ENCODE measurements at regions not wholly inside any gene's neighbourhood (a gene's known extent, or its start where the extent isn't known, plus 50 kb on each side); places are given as distances from the start of the nearest gene placed in this dataset.
A peak's percentile ranks its signal among the peaks of the same experiment; 100 is the strongest.

- Histone ChIP-seq H2AK9ac (replicated peaks; ENCODE audit: low read depth, low read length, poor library complexity) (no peak overlapping the region), H2BK5ac (ENCODE audit: low read depth, low read length, poor library complexity, severe bottlenecking) (no peak overlapping the region), H3K56ac (ENCODE audit: extremely low read depth, insufficient read depth, low read length) (no peak overlapping the region), H4K5ac (ENCODE audit: low read depth, low read length) (no peak overlapping the region), H3K27ac (ENCODE audit: insufficient read depth, low read length) (no peak overlapping the region), H4K91ac (ENCODE audit: insufficient read depth, low read depth, low read length) (no peak overlapping the region), H3K9me1 (ENCODE audit: insufficient read depth, low read length) (no peaks in the 10 kb centered on the region), H2AFZ (replicated peaks; ENCODE audit: low read length, poor library complexity) (peak overlapping the region; percentile 33), H3K4me1 (ENCODE audit: control insufficient read depth, insufficient read depth, low read length) (peaks cover 3% of the 10 kb centered on the region; the same call in 1 of the 2 replicates), H3K4ac (ENCODE audit: low read depth, low read length) (no peak overlapping the region), H4K20me1 (ENCODE audit: insufficient read depth, low read length) (no peaks in the 10 kb centered on the region), H3K18ac (ENCODE audit: low read depth, low read length) (no peak overlapping the region), H2AK5ac (ENCODE audit: low read depth, low read length) (no peak overlapping the region), H3K23ac (ENCODE audit: low read depth, low read length) (no peak overlapping the region), H3K9me3 (ENCODE audit: control insufficient read depth, insufficient read depth, low read length) (no peaks in the 10 kb centered on the region), H3K4me3 (ENCODE audit: insufficient read depth, low read depth, low read length) (no peak overlapping the region), H2BK120ac (ENCODE audit: low read depth, low read length) (no peak overlapping the region), H3K79me1 (ENCODE audit: low read depth in 1 of 2, low read length in 2 of 2) (no peaks in the 10 kb centered on the region), H3K4me2 (ENCODE audit: low read depth, low read length) (no peak overlapping the region), H4K8ac (ENCODE audit: low read depth in 2 of 2, low read length in 2 of 2) (no peak overlapping the region), H2BK15ac (ENCODE audit: low read depth, low read length) (no peak overlapping the region), H3K14ac (replicated peaks; ENCODE audit: low read depth, low read length) (no peak overlapping the region; the same call in 1 of the 2 replicates), H3K36me3 (ENCODE audit: control insufficient read depth, insufficient read depth, low read length) (no peaks in the 10 kb centered on the region), H2BK20ac (ENCODE audit: low read depth, low read length) (no peak overlapping the region), H3K27me3 (ENCODE audit: control insufficient read depth, insufficient read depth, low read length) (peaks cover 36% of the 10 kb centered on the region), H3K9ac (ENCODE audit: low read depth, low read length) (no peak overlapping the region)
- POLR2A ChIA-PET (ENCODE audit: unreplicated experiment), result no interaction called here
- intact Hi-C loops (cut with micrococcal nuclease), result no loop called here
- dilution Hi-C loops (cut with HindIII; ENCODE audit: low sequenced_read_pairs, unreplicated experiment), result no loop called here
- 9% methylated on average over 13 of the region's 28 CpGs; no CpG with 5 or more reads in 1 of the 2 experiments for WGBS, 2 experiments (ENCODE audit: extremely low coverage in 2 of 2, insufficient read length in 1 of 2)
- BruUV-seq (replicated peaks), result no TSS peak
- CTCF ChIA-PET, result no interaction called here
- ATAC-seq (ENCODE audit: low read depth) (no peak), DNase-seq (no peak)
- TF ChIP-seq RAD21 (IDR thresholded peaks at IDR 0.05; ENCODE audit: low read length) (no peak), NFE2L2 (IDR thresholded peaks at IDR 0.05; ENCODE audit: low read depth, low read length) (no peak), CEBPB (IDR thresholded peaks at IDR 0.05; ENCODE audit: low read depth, low read length) (no peak), FOS (IDR thresholded peaks at IDR 0.05; ENCODE audit: low read depth, low read length) (no peak)
- in situ Hi-C loops (cut with MboI; ENCODE audit: low sequenced_read_pairs), result no loop called here
These were observed 84.2 kb upstream of the GPC1 start for GRCh38 chr2:240351088-240351741.

All from IMR-90 (cell line).